Sigmoid colon (tissue), 6 donors: ENCODE measurements at regions not wholly inside any gene's neighbourhood (a gene's known extent, or its start where the extent isn't known, plus 50 kb on each side); places are given as distances from the start of the nearest gene placed in this dataset.
A peak's percentile ranks its signal among the peaks of the same experiment; 100 is the strongest.

Experiments
- DNase-seq: peaks from one replicate; pipeline ENCODE4 v3.0.0-alpha.2; 2019
- H3K27ac ChIP-seq, 4 donors: fragments of 200-600 bp; sonication (generic); one replicate each; pipeline ENCODE4 v1.5.1; 2016 to 2019; ENCODE audit warnings: mild to moderate bottlenecking in 1 of 4
- H3K27me3 ChIP-seq, 3 donors: fragments of 200-600 bp; sonication (generic); one replicate each; pipeline ENCODE4 v1.5.1; 2019; ENCODE audit warnings: mild to moderate bottlenecking in 1 of 3
- H3K36me3 ChIP-seq, 4 donors: fragments of 200-600 bp; sonication (generic); one replicate each; pipeline ENCODE4 v1.5.1; 2016 to 2019
- H3K4me1 ChIP-seq, 4 donors: fragments of 200-600 bp; sonication (generic); one replicate each; pipeline ENCODE4 v1.5.1; 2017 to 2019
- H3K4me3 ChIP-seq, 4 donors: fragments of 200-600 bp; sonication (generic); one replicate each; pipeline ENCODE4 v1.5.1; 2017 to 2019; ENCODE audit warnings: mild to moderate bottlenecking in 2 of 4, moderate library complexity in 1 of 4
- H3K9me3 ChIP-seq, 4 donors: fragments of 200-600 bp in 3 of 4; sonication (generic) in 3 of 4; one replicate each; pipeline versions ENCODE4 v1.5.1 to v1.6.1; 2013 to 2019
- CTCF ChIP-seq, 4 experiments: fragments of 450-650 bp in 3 of 4; fragments of 200-600 bp in 1 of 4; IDR thresholded peaks; one replicate each; pipeline ENCODE4 v1.5.1; 2016 to 2019; ENCODE audit warnings: antibody characterized with exemption in 4 of 4, mild to moderate bottlenecking in 3 of 4, moderate library complexity in 2 of 4
- EP300 ChIP-seq, 4 donors: sonication (generic); formaldehyde crosslinking; IDR thresholded peaks; one replicate each; pipeline ENCODE4 v1.6.1; 2017; ENCODE audit warnings: antibody characterized with exemption in 4 of 4
- POLR2A ChIP-seq, 2 donors: fragments of 450-650 bp; IDR thresholded peaks; one replicate each; pipeline ENCODE4 v1.6.1; 2016; ENCODE audit warnings: antibody characterized with exemption in 2 of 2, mild to moderate bottlenecking in 2 of 2, moderate library complexity in 2 of 2
- POLR2AphosphoS5 ChIP-seq, 4 donors: sonication (generic); formaldehyde crosslinking; IDR thresholded peaks; one replicate each; pipeline ENCODE4 v1.6.1; 2017; ENCODE audit warnings: antibody characterized with exemption in 4 of 4
- WGBS, 2 donors: extraction: QIAGEN DNeasy Blood & Tissue Kit; methylation state at CpG; one replicate each; pipeline ENCODE4 v1.1.7; 2013; 5-methylcytosine and 5-hydroxymethylcytosine counted together
- intact Hi-C: fragments of 100-400 bp; cut with DNase I; formaldehyde crosslinking; loops from one replicate; pipeline ENCODE4 v1.15.1; 2023
- donor health status: healthy with polysubstance abuse.
- donor health status: healthy.

- no peak overlapping the region for H3K4me3 ChIP-seq
- WGBS, 2 donors: 69 to 79% methylated on average over 5 of the region's 5 CpGs
- no peaks in the 10 kb centered on the region for H3K9me3 ChIP-seq
- no peak for DNase-seq
- H3K27ac ChIP-seq: no peak overlapping the region
- peaks cover 15 to 70% (median 42%) of the 10 kb centered on the region in 3 donors for H3K27me3 ChIP-seq
- no peak for TF ChIP-seq POLR2AphosphoS5 (IDR thresholded peaks at IDR 0.05)
- TF ChIP-seq POLR2A (IDR thresholded peaks at IDR 0.05): no peak
- no peak for TF ChIP-seq EP300 (IDR thresholded peaks at IDR 0.05)
- no peak for TF ChIP-seq CTCF (IDR thresholded peaks at IDR 0.05)
- intact Hi-C loops: no loop called here
- H3K4me1 ChIP-seq: peaks cover 0 to 9% (median 9%) of the 10 kb centered on the region in 4 donors
- no peaks in the 10 kb centered on the region for H3K36me3 ChIP-seq
Measured at GRCh38 chr11:16618431-16618830, 120.0 kb upstream of the C11orf58 start.

GRCh38 chr11:16615480-16615879 is 123.0 kb upstream of the C11orf58 start:
- Histone ChIP-seq H3K36me3 (no peaks in the 10 kb centered on the region), H3K9me3 (no peaks in the 10 kb centered on the region), H3K4me3 (no peak overlapping the region), H3K27ac (no peak overlapping the region), H3K27me3 (peaks cover 41 to 98% (median 72%) of the 10 kb centered on the region in 3 donors), H3K4me1 (peaks cover 0 to 18% (median 17%) of the 10 kb centered on the region in 4 donors)
- DNase-seq: no peak
- TF ChIP-seq CTCF (IDR thresholded peaks at IDR 0.05): no peak
- TF ChIP-seq POLR2AphosphoS5 (IDR thresholded peaks at IDR 0.05): no peak
- TF ChIP-seq EP300 (IDR thresholded peaks at IDR 0.05): no peak
- no peak for TF ChIP-seq POLR2A (IDR thresholded peaks at IDR 0.05)
- WGBS, 2 donors: 40 to 53% methylated on average over 2 of the region's 2 CpGs
- intact Hi-C loops: no loop called here

GRCh38 chr11:16613512-16614381 is 124.7 kb upstream of the C11orf58 start:
- peaks cover 0 to 18% (median 17%) of the 10 kb centered on the region in 4 donors for H3K4me1 ChIP-seq
- no peaks in the 10 kb centered on the region for H3K9me3 ChIP-seq
- intact Hi-C loops: loop anchor here (2.0 to 5.0 kb wide), 3 partner anchors 797 to 1511 kb away; no protein-coding TSS in a partner anchor
- H3K4me3 ChIP-seq: peak overlapping the region; percentile 12 to 38 (median 34)
- H3K36me3 ChIP-seq: no peaks in the 10 kb centered on the region
- TF ChIP-seq EP300 (IDR thresholded peaks at IDR 0.05) (no peak), POLR2A (IDR thresholded peaks at IDR 0.05) (no peak), CTCF (IDR thresholded peaks at IDR 0.05) (peak; percentile 58 to 86 (median 73)), POLR2AphosphoS5 (IDR thresholded peaks at IDR 0.05) (peak in 2 of 4 donors; percentile 5 to 20)
- H3K27me3 ChIP-seq: peaks cover 52 to 100% (median 88%) of the 10 kb centered on the region in 3 donors
- peak; percentile 89 for DNase-seq
- H3K27ac ChIP-seq: peak overlapping the region in 1 of 4 donors; percentile 21
- 1% methylated on average over 65 of the region's 65 CpGs for whole genome bisulfite sequencing, 2 donors

- WGBS, 2 donors: 1 to 2% methylated on average over 13 of the region's 13 CpGs
- Histone ChIP-seq H3K27me3 (peaks cover 52 to 100% (median 93%) of the 10 kb centered on the region in 3 donors), H3K27ac (no peak overlapping the region), H3K4me1 (peaks cover 0 to 18% (median 17%) of the 10 kb centered on the region in 4 donors), H3K4me3 (peak overlapping the region; percentile 12 to 38 (median 34)), H3K9me3 (no peaks in the 10 kb centered on the region), H3K36me3 (no peaks in the 10 kb centered on the region)
- no peak for DNase-seq
- no peak for TF ChIP-seq POLR2AphosphoS5 (IDR thresholded peaks at IDR 0.05)
- no peak for TF ChIP-seq POLR2A (IDR thresholded peaks at IDR 0.05)
- TF ChIP-seq CTCF (IDR thresholded peaks at IDR 0.05): no peak
- no peak for TF ChIP-seq EP300 (IDR thresholded peaks at IDR 0.05)
- intact Hi-C loops: loop anchor here (2.0 to 5.0 kb wide), 3 partner anchors 796 to 1511 kb away; no protein-coding TSS in a partner anchor
Measured at GRCh38 chr11:16613262-16613511, 125.3 kb upstream of the C11orf58 start.
